ENCODE measurements at regions not wholly inside any gene's neighbourhood (a gene's known extent, or its start where the extent isn't known, plus 50 kb on each side); places are given as distances from the start of the nearest gene placed in this dataset.

DNA sequence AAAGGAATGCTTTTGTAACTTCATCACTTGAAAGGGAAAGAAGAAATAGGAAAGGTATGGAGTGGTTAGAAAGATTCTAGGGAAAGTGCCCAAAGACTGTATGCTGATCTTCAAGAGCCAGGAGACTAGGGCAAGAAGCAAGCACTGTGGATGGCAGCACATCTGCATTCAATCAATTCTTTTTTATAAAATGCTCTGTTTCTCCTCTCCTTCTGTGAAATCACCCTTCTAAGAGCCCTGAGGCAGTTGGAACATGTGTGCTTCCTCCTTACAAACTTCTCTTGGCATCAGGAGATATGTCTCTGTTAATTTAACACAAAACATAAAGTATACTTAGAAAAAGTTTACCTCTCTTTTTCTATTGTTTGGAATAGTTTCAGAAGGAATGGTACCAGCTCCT lies 1162.2 kb upstream of the GJE1 start:
- TF ChIP-seq, protein P1, sequence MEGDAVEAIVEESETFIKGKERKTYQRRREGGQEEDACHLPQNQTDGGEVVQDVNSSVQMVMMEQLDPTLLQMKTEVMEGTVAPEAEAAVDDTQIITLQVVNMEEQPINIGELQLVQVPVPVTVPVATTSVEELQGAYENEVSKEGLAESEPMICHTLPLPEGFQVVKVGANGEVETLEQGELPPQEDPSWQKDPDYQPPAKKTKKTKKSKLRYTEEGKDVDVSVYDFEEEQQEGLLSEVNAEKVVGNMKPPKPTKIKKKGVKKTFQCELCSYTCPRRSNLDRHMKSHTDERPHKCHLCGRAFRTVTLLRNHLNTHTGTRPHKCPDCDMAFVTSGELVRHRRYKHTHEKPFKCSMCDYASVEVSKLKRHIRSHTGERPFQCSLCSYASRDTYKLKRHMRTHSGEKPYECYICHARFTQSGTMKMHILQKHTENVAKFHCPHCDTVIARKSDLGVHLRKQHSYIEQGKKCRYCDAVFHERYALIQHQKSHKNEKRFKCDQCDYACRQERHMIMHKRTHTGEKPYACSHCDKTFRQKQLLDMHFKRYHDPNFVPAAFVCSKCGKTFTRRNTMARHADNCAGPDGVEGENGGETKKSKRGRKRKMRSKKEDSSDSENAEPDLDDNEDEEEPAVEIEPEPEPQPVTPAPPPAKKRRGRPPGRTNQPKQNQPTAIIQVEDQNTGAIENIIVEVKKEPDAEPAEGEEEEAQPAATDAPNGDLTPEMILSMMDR (IDR thresholded peaks at IDR 0.05) = no peak
- no peak for TF ChIP-seq POLR2AphosphoS5 (IDR thresholded peaks at IDR 0.05)
- TF ChIP-seq POLR2A (IDR thresholded peaks at IDR 0.05) = no peak
